ENCODE measurements at regions not wholly inside any gene's neighbourhood (a gene's known extent, or its start where the extent isn't known, plus 50 kb on each side); places are given as distances from the start of the nearest gene placed in this dataset.

GRCh38 chr18:43656547-43656946 lies 379.3 kb upstream of the SYT4 start:
- TF ChIP-seq CTCF (IDR thresholded peaks at IDR 0.05) = no peak
- no peak for TF ChIP-seq POLR2A (IDR thresholded peaks at IDR 0.05)

Data from Peyer's patch (tissue), 4 donors.